Progenitor cell of endocrine pancreas (in vitro differentiated cells): ENCODE measurements at regions not wholly inside any gene's neighbourhood (a gene's known extent, or its start where the extent isn't known, plus 50 kb on each side); places are given as distances from the start of the nearest gene placed in this dataset.

Source experiments
- DNase-seq: peaks from one replicate; pipeline ENCODE4 v3.0.0; 2021; ENCODE audit warnings: low spot score; ENCODE audit not compliant: unreplicated experiment
- H3K27ac Mint-ChIP-seq: 2 replicates; pipeline ENCODE4 v1.8.0; 2021; ENCODE audit warnings: mild to moderate bottlenecking, moderate library complexity, mixed read lengths
- H3K27me3 Mint-ChIP-seq: 2 replicates; pipeline ENCODE4 v1.8.0; 2021; ENCODE audit warnings: mixed read lengths
- H3K36me3 Mint-ChIP-seq: 2 replicates; pipeline ENCODE4 v1.8.0; 2022; ENCODE audit warnings: mixed read lengths; ENCODE audit not compliant: insufficient read depth
- H3K4me1 Mint-ChIP-seq: 2 replicates; pipeline ENCODE4 v1.8.0; 2021; ENCODE audit warnings: low read depth, mixed read lengths
- H3K4me3 Mint-ChIP-seq: 2 replicates; pipeline ENCODE4 v1.8.0; 2021; ENCODE audit warnings: low read depth, mild to moderate bottlenecking, moderate library complexity, mixed read lengths
- H3K9me3 Mint-ChIP-seq: 2 replicates; pipeline ENCODE4 v1.8.0; 2021; ENCODE audit warnings: low read depth, mixed read lengths
- CTCF ChIP-seq: fragments of 200-600 bp; sonication (generic); IDR thresholded peaks from one replicate; pipeline ENCODE4 v1.5.0; 2021; ENCODE audit warnings: antibody characterized with exemption, mild to moderate bottlenecking; ENCODE audit not compliant: unreplicated experiment

- H3K4me1 Mint-ChIP-seq: peaks cover 2% of the 10 kb centered on the region
- TF ChIP-seq CTCF: no peak
- H3K4me3 Mint-ChIP-seq: no peak overlapping the region
- no peak overlapping the region for H3K27ac Mint-ChIP-seq
- peaks cover 41% of the 10 kb centered on the region for H3K27me3 Mint-ChIP-seq
- no peaks in the 10 kb centered on the region for H3K9me3 Mint-ChIP-seq
- DNase-seq: no peak
- no peaks in the 10 kb centered on the region for H3K36me3 Mint-ChIP-seq
Observed at GRCh38 chr1:30815556-30815955, 58.0 kb upstream of the LAPTM5 start.

- no peaks in the 10 kb centered on the region for H3K9me3 Mint-ChIP-seq
- no peak overlapping the region for H3K4me3 Mint-ChIP-seq
- no peak overlapping the region for H3K27ac Mint-ChIP-seq
- no peak for TF ChIP-seq CTCF
- H3K27me3 Mint-ChIP-seq: peaks cover 42% of the 10 kb centered on the region
- no peak for DNase-seq
- peaks cover 3% of the 10 kb centered on the region for H3K4me1 Mint-ChIP-seq
- no peaks in the 10 kb centered on the region for H3K36me3 Mint-ChIP-seq
Observed at GRCh38 chr1:30814292-30814691, 56.7 kb upstream of the LAPTM5 start.

DNA sequence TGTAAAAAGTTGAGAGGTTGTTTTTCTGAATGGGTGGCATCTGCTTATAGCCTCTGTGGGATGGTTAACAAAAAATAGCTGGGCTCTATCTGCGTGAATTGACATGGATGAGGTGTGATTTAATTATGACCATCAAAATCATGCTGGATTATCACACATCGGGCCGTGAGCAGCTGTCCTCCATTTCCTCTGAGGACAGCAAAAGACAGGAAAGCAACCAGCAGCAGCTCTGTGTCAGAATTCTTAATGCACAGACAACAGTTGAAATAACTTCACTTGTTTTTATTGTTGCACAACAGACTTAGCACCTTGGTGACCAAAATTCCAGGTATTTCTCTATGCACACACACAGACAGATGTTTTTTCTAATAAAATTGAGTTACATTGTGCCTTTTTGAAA lies 54.5 kb upstream of the LAPTM5 start:
- no peak for TF ChIP-seq CTCF
- Mint-ChIP-seq H3K9me3 (no peaks in the 10 kb centered on the region), H3K4me1 (peaks cover 3% of the 10 kb centered on the region), H3K27me3 (peaks cover 32% of the 10 kb centered on the region), H3K4me3 (no peak overlapping the region), H3K36me3 (no peaks in the 10 kb centered on the region), H3K27ac (no peak overlapping the region)
- no peak for DNase-seq

DNA sequence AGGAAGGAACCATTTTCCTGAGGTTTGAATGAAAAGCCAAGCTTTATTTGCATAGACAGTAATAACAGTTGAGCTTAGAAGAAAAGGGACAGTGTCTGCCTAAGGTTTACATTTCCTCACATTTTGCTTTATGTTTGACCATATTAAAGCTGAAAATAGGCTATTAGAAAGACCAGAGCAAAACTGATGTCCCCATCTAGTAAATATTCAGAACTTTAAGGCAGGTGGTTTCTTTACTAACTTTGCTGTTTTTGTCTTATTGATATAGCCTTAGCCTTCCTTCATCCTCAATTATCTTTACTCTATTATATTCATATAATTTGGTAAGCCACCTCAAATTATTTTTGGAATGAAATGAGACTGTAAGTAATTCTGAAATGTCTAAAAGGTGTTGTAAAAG lies 53.6 kb upstream of the LAPTM5 start:
- no peak for TF ChIP-seq CTCF
- no peaks in the 10 kb centered on the region for H3K36me3 Mint-ChIP-seq
- DNase-seq: no peak
- H3K9me3 Mint-ChIP-seq: no peaks in the 10 kb centered on the region
- H3K27me3 Mint-ChIP-seq: peaks cover 24% of the 10 kb centered on the region
- H3K27ac Mint-ChIP-seq: no peak overlapping the region
- no peak overlapping the region for H3K4me3 Mint-ChIP-seq
- peaks cover 3% of the 10 kb centered on the region for H3K4me1 Mint-ChIP-seq

DNA sequence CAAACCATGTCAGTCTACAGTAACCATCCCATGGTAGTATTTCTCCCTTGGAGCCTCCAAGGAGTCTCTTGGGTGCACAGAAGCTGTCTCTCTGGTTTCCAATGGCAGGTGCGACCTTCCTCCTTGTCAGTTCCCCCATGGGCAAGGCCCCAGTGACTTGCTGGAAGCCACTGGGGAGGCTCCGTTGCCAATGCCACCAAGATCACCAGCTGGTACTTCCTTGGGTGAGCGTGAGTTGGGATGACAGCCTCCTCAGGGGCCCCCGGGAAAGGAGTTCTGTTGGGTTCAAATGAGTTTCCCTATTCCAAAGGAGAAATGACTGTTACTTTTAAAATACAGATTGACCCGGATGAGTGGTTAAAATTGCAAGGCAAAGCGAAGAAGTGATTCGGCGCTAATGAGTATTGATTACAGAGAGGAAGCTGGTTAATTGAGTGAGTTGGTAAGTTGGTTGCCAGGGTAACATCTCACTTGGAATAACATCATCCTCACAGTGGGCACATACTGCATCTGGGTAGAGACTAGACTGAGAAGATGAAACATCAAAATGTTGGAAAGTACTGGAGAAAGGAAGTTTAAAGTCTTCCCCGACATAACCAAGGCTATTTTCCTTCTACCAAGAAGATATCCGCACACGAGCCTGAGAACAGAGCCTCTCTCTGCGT lies 53.0 kb upstream of the LAPTM5 start:
- H3K27me3 Mint-ChIP-seq: peaks cover 27% of the 10 kb centered on the region
- peaks cover 5% of the 10 kb centered on the region for H3K4me1 Mint-ChIP-seq
- H3K4me3 Mint-ChIP-seq: no peak overlapping the region
- DNase-seq: no peak
- no peak overlapping the region for H3K27ac Mint-ChIP-seq
- TF ChIP-seq CTCF: no peak
- H3K36me3 Mint-ChIP-seq: no peaks in the 10 kb centered on the region
- no peaks in the 10 kb centered on the region for H3K9me3 Mint-ChIP-seq
